ENCODE measurements at regions not wholly inside any gene's neighbourhood (a gene's known extent, or its start where the extent isn't known, plus 50 kb on each side); places are given as distances from the start of the nearest gene placed in this dataset.

GRCh38 chr19:33894787-33895186 is 98.1 kb downstream of the KCTD15 start:
- TF ChIP-seq CTCF (IDR thresholded peaks at IDR 0.05) = no peak
- no peak for TF ChIP-seq POLR2A (IDR thresholded peaks at IDR 0.05)

All from prostate gland (tissue), 2 donors.